GM04504 (cell line): ENCODE measurements at regions not wholly inside any gene's neighbourhood (a gene's known extent, or its start where the extent isn't known, plus 50 kb on each side); places are given as distances from the start of the nearest gene placed in this dataset.

Source experiments
- DNase-seq: peaks from one replicate; pipeline ENCODE4 v3.0.0-alpha.2; 2012; ENCODE audit warnings: low read depth

- no peak for DNase-seq
Measured at GRCh38 chr18:40949114-40949950, 1005.7 kb upstream of the PIK3C3 start.

GRCh38 chr18:40944576-40944975 is 1010.5 kb upstream of the PIK3C3 start:
- no peak for DNase-seq

- no peak for DNase-seq
Measured at GRCh38 chr18:40939656-40940515, 1015.1 kb upstream of the PIK3C3 start.

GRCh38 chr18:40938615-40939014 is 1016.4 kb upstream of the PIK3C3 start:
- no peak for DNase-seq

- no peak for DNase-seq
Measured at GRCh38 chr18:40937386-40937785, 1017.6 kb upstream of the PIK3C3 start.

GRCh38 chr18:40935423-40935822 is 1019.6 kb upstream of the PIK3C3 start:
- no peak for DNase-seq

- no peak for DNase-seq
Measured at GRCh38 chr18:40932862-40933261, 1022.2 kb upstream of the PIK3C3 start.

- DNase-seq = no peak
Measured at GRCh38 chr18:40930211-40930882, 1024.7 kb upstream of the PIK3C3 start.

- DNase-seq = no peak
Measured at GRCh38 chr18:40929399-40929798, 1025.6 kb upstream of the PIK3C3 start.

GRCh38 chr18:40926679-40927078 is 1028.4 kb upstream of the PIK3C3 start:
- DNase-seq = no peak

- no peak for DNase-seq
Measured at GRCh38 chr18:40925071-40925541, 1029.9 kb upstream of the PIK3C3 start.

- no peak for DNase-seq
Measured at GRCh38 chr18:40921845-40922629, 1033.0 kb upstream of the PIK3C3 start.

GRCh38 chr18:40917056-40917455 is 1038.0 kb upstream of the PIK3C3 start:
- DNase-seq = no peak

- no peak for DNase-seq
Measured at GRCh38 chr18:40915724-40916123, 1039.3 kb upstream of the PIK3C3 start.

GRCh38 chr18:40911582-40912254 is 1043.3 kb upstream of the PIK3C3 start:
- no peak for DNase-seq

GRCh38 chr18:40911041-40911440 is 1044.0 kb upstream of the PIK3C3 start:
- DNase-seq = no peak

- no peak for DNase-seq
Measured at GRCh38 chr18:40907842-40908241, 1047.2 kb upstream of the PIK3C3 start.

- DNase-seq = no peak
Measured at GRCh38 chr18:40904295-40904694, 1050.7 kb upstream of the PIK3C3 start.

- DNase-seq = no peak
Measured at GRCh38 chr18:40902436-40902835, 1052.6 kb upstream of the PIK3C3 start.

GRCh38 chr18:40897884-40898283 is 1057.2 kb upstream of the PIK3C3 start:
- no peak for DNase-seq

GRCh38 chr18:40883271-40883670 is 1071.8 kb upstream of the PIK3C3 start:
- no peak for DNase-seq
